CD4-positive, alpha-beta T cell (primary cell): ENCODE measurements at regions not wholly inside any gene's neighbourhood (a gene's known extent, or its start where the extent isn't known, plus 50 kb on each side); places are given as distances from the start of the nearest gene placed in this dataset.

Experiments
- ATAC-seq: fragments of 200-7000 bp; cut with Tn5 transposase; one replicate; pipeline ENCODE4 v1.10.0; 2022; ENCODE audit warnings: mild to moderate bottlenecking; ENCODE audit not compliant: poor library complexity
- CTCF ChIA-PET: fragments of 350-600 bp; sonication (Branson Sonifier 250); formaldehyde crosslinking; loops from one replicate; lab custom pipeline; 2021; ENCODE audit warnings: antibody characterized with exemption, inconsistent platforms; lab: Charles Lee
- POLR2A ChIA-PET: fragments of 350-600 bp; sonication (Branson Sonifier 250); formaldehyde crosslinking; loops from one replicate; lab custom pipeline; 2021; ENCODE audit warnings: antibody characterized with exemption, inconsistent platforms; lab: Charles Lee
- DNase-seq, 14 experiments: peaks; one replicate each; pipeline ENCODE4 v3.0.0-alpha.2; 2013 to 2020; ENCODE audit warnings: mixed read lengths in 2 of 14
- H3K27ac ChIP-seq, 2 donors: one replicate each; pipeline versions ENCODE4 v1.5.1 to v1.7.0; 2013; ENCODE audit warnings: low read length in 2 of 2, low read depth in 1 of 2, mild to moderate bottlenecking in 1 of 2
- H3K27me3 ChIP-seq, 2 experiments: 1 replicate in 1 of 2; 2 replicates in 1 of 2; pipeline versions ENCODE4 v1.6.1 to v1.7.0; 2013; ENCODE audit warnings: low read length in 2 of 2, control low read depth in 1 of 2, mild to moderate bottlenecking in 1 of 2, moderate library complexity in 1 of 2; ENCODE audit not compliant: insufficient read depth in 2 of 2, control insufficient read depth in 1 of 2
- H3K36me3 ChIP-seq: one replicate; pipeline ENCODE4 v1.6.1; 2013; ENCODE audit warnings: low read length, control low read depth; ENCODE audit not compliant: insufficient read depth
- H3K4me1 ChIP-seq: one replicate; pipeline ENCODE4 v1.6.1; 2013; ENCODE audit warnings: low read length, control low read depth; ENCODE audit not compliant: insufficient read depth
- H3K4me3 ChIP-seq: one replicate; pipeline ENCODE4 v1.5.1; 2013; ENCODE audit warnings: mild to moderate bottlenecking, low read length, moderate library complexity
- H3K9me3 ChIP-seq, 2 experiments: 1 replicate in 1 of 2; 2 replicates in 1 of 2; pipeline versions ENCODE4 v1.6.1 to v1.7.0; 2013; ENCODE audit warnings: low read length in 2 of 2, mild to moderate bottlenecking in 2 of 2, control low read depth in 1 of 2, moderate library complexity in 1 of 2; ENCODE audit not compliant: control insufficient read depth in 1 of 2, insufficient read depth in 1 of 2
- H3K27ac Mint-ChIP-seq: one replicate; pipeline ENCODE4 v1.8.0; 2020; ENCODE audit warnings: mixed read lengths
- H3K27me3 Mint-ChIP-seq: one replicate; pipeline ENCODE4 v1.8.0; 2021; ENCODE audit warnings: mixed read lengths
- H3K36me3 Mint-ChIP-seq: one replicate; pipeline ENCODE4 v1.8.0; 2021; ENCODE audit warnings: low read depth, mixed read lengths
- H3K4me1 Mint-ChIP-seq: one replicate; pipeline ENCODE4 v1.8.0; 2021; ENCODE audit warnings: low read depth, mixed read lengths
- H3K4me3 Mint-ChIP-seq: one replicate; pipeline ENCODE4 v1.8.0; 2020; ENCODE audit warnings: mild to moderate bottlenecking, mixed read lengths
- H3K9me3 Mint-ChIP-seq: one replicate; pipeline ENCODE4 v1.8.0; 2020; ENCODE audit warnings: mixed read lengths
- intact Hi-C, 2 experiments: fragments of 100-400 bp; cut with DNase I in 1 of 2; cut with micrococcal nuclease in 1 of 2; formaldehyde crosslinking; loops; one replicate each; pipeline versions ENCODE4 v1.15.1 to v1.9.0; 2023 to 2025; cut with DNase I, micrococcal nuclease
- TF ChIP-seq, protein P1 (sequence below): fragments of 200-600 bp; IDR thresholded peaks from one replicate; pipeline ENCODE4 v1.8.0; 2022; ENCODE audit warnings: antibody characterized with exemption, mild to moderate bottlenecking

- CTCF ChIA-PET, result no interaction called here
- peaks cover 14 to 35% of the 10 kb centered on the region in 2 experiments for H3K9me3 ChIP-seq
- H3K4me1 ChIP-seq, result no peaks in the 10 kb centered on the region
- Mint-ChIP-seq H3K27ac (no peak overlapping the region), H3K36me3 (no peaks in the 10 kb centered on the region), H3K9me3 (peaks cover 18% of the 10 kb centered on the region), H3K4me3 (no peak overlapping the region), H3K4me1 (no peaks in the 10 kb centered on the region), H3K27me3 (no peaks in the 10 kb centered on the region)
- POLR2A ChIA-PET, result no interaction called here
- H3K36me3 ChIP-seq, result no peaks in the 10 kb centered on the region
- no peaks in the 10 kb centered on the region for H3K27me3 ChIP-seq
- no peak overlapping the region for H3K27ac ChIP-seq
- DNase-seq (no peak), ATAC-seq (no peak)
- TF ChIP-seq, protein P1, sequence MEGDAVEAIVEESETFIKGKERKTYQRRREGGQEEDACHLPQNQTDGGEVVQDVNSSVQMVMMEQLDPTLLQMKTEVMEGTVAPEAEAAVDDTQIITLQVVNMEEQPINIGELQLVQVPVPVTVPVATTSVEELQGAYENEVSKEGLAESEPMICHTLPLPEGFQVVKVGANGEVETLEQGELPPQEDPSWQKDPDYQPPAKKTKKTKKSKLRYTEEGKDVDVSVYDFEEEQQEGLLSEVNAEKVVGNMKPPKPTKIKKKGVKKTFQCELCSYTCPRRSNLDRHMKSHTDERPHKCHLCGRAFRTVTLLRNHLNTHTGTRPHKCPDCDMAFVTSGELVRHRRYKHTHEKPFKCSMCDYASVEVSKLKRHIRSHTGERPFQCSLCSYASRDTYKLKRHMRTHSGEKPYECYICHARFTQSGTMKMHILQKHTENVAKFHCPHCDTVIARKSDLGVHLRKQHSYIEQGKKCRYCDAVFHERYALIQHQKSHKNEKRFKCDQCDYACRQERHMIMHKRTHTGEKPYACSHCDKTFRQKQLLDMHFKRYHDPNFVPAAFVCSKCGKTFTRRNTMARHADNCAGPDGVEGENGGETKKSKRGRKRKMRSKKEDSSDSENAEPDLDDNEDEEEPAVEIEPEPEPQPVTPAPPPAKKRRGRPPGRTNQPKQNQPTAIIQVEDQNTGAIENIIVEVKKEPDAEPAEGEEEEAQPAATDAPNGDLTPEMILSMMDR, result no peak
- no peak overlapping the region for H3K4me3 ChIP-seq
- intact Hi-C loops, result no loop called here
These were observed 502.3 kb upstream of the FOXG1 start for GRCh38 chr14:28264306-28264705.

DNA sequence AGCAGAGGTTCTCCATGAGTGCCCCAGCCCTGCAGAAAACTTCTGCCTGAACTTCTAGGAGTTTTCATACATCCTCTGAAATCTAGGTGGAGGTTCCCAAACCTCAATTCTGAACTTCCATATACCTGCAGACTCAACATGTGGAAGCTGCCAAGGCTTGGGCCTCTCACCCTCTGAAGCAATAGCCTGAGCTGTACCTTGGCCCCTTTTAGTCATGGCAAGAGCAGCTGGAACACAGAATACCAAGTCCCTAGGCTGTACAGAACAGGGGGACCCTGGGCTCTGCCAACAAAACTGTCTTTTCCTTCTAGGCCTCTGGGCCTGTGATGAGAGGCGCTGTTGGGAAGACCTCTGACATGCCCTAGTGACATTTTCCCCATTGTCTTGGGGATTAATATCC is 494.3 kb upstream of the FOXG1 start:
- H3K9me3 ChIP-seq, result peaks cover 0 to 10% of the 10 kb centered on the region in 2 experiments
- H3K4me1 ChIP-seq, result no peaks in the 10 kb centered on the region
- Mint-ChIP-seq H3K36me3 (no peaks in the 10 kb centered on the region), H3K4me1 (no peaks in the 10 kb centered on the region), H3K9me3 (peaks cover 22% of the 10 kb centered on the region), H3K27ac (no peak overlapping the region), H3K4me3 (no peak overlapping the region), H3K27me3 (no peaks in the 10 kb centered on the region)
- H3K4me3 ChIP-seq, result no peak overlapping the region
- ChIA-PET CTCF (no interaction called here), POLR2A (no interaction called here)
- no peak for DNase-seq
- intact Hi-C loops, result no loop called here
- H3K27ac ChIP-seq, result no peak overlapping the region
- H3K27me3 ChIP-seq, result no peaks in the 10 kb centered on the region
- TF ChIP-seq, protein P1, result no peak
- no peak for ATAC-seq
- no peaks in the 10 kb centered on the region for H3K36me3 ChIP-seq

DNA sequence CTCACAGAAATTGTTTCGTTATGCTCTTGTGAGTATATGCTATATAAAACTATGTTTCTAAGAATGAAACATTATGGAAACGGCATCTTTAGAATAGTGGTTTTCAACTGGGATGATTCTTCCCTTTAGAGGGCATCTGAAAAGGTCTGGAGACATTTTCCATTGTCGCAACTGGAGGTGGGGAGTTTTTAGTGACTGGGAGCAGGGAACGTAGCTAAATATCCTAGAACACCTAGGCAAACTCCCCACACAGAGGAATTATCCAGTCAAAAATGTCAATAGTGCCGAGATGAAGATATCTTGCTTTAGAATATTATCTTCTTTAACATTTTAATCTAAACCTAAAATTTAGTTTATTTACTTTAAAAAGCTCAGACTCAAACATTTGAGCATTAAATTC is 486.1 kb upstream of the FOXG1 start:
- ATAC-seq (no peak), DNase-seq (no peak)
- H3K4me1 ChIP-seq, result no peaks in the 10 kb centered on the region
- no peaks in the 10 kb centered on the region for H3K27me3 ChIP-seq
- Mint-ChIP-seq H3K27me3 (no peaks in the 10 kb centered on the region), H3K4me3 (no peak overlapping the region), H3K9me3 (peaks cover 12% of the 10 kb centered on the region), H3K27ac (no peak overlapping the region), H3K4me1 (no peaks in the 10 kb centered on the region), H3K36me3 (no peaks in the 10 kb centered on the region)
- H3K36me3 ChIP-seq, result no peaks in the 10 kb centered on the region
- ChIA-PET CTCF (no interaction called here), POLR2A (no interaction called here)
- TF ChIP-seq, protein P1, result no peak
- peaks cover 0 to 4% of the 10 kb centered on the region in 2 experiments for H3K9me3 ChIP-seq
- H3K27ac ChIP-seq, result no peak overlapping the region
- no peak overlapping the region for H3K4me3 ChIP-seq
- intact Hi-C loops, result no loop called here
